ENCODE measurements at regions not wholly inside any gene's neighbourhood (a gene's known extent, or its start where the extent isn't known, plus 50 kb on each side); places are given as distances from the start of the nearest gene placed in this dataset.

DNA sequence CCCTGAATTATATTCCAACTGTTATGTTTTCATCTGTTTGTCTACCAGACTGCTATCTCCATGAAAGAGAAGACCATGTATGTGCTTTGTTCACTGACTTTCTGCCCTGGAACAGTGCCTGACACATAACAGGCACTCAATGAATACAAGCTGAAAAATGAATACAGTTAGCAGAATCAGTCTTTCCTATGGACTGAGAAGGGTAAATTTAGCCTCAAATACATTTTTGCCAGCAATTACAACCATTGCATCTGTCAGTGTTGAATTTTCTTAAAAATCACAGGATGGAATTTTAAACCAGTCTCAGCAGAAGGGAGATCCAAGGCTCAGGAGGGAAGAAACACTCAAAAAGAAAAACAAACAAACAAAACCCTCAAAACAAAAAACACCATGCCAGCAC, 1018.1 kb downstream of the XPNPEP1 start:
- no peak overlapping the region for H3K4me3 ChIP-seq (ENCODE audit: extremely low read depth in 1 of 4, insufficient read depth in 2 of 4, low read depth in 3 of 4, low read length in 4 of 4)
- H3K4me1 ChIP-seq (replicated peaks in 1 of 4; ENCODE audit: control insufficient read depth in 3 of 4, insufficient read depth in 4 of 4, low read length in 3 of 4): no peaks in the 10 kb centered on the region
- no peak for FAIRE-seq
- H3K4me2 ChIP-seq (ENCODE audit: insufficient read depth in 1 of 2, low read depth in 2 of 2, low read length in 2 of 2): no peak overlapping the region
- H2BK15ac ChIP-seq (ENCODE audit: low read length): no peak overlapping the region
- no peak overlapping the region for H3K27ac ChIP-seq (ENCODE audit: low read depth, low read length)
- H2BK20ac ChIP-seq (ENCODE audit: low read length): no peak overlapping the region
- H2BK120ac ChIP-seq (replicated peaks; ENCODE audit: low read depth, low read length): no peak overlapping the region
- H2AFZ ChIP-seq (ENCODE audit: low read length): no peak overlapping the region
- no peak overlapping the region for H2AK5ac ChIP-seq (ENCODE audit: low read depth, low read length)
- no peak overlapping the region for H3K4ac ChIP-seq (replicated peaks; ENCODE audit: insufficient read length, low read depth, low read length)
- ChIA-PET POLR2A (ENCODE audit: partially characterized antibody) (no interaction called here), CTCF (ENCODE audit: partially characterized antibody) (no interaction called here)
- H3K79me2 ChIP-seq (ENCODE audit: control insufficient read depth in 1 of 2, insufficient read depth in 2 of 2, low read length in 2 of 2): no peaks in the 10 kb centered on the region
- no peaks in the 10 kb centered on the region for H3K36me3 ChIP-seq (ENCODE audit: control insufficient read depth in 2 of 4, insufficient read depth in 4 of 4, low read length in 3 of 4)
- no peaks in the 10 kb centered on the region for H4K20me1 ChIP-seq (replicated peaks in 1 of 2; ENCODE audit: control insufficient read depth in 1 of 2, insufficient read depth in 2 of 2, low read length in 2 of 2)
- no peaks in the 10 kb centered on the region for H3K27me3 ChIP-seq (replicated peaks in 1 of 4; ENCODE audit: control insufficient read depth in 3 of 4, extremely low read depth in 1 of 4, insufficient read depth in 3 of 4, low read length in 3 of 4)
- no peaks in the 10 kb centered on the region for H3K23me2 ChIP-seq (ENCODE audit: low read depth, low read length)
- no peak overlapping the region for H3K9ac ChIP-seq (replicated peaks in 1 of 4; ENCODE audit: extremely low read depth in 1 of 4, low read depth in 3 of 4, low read length in 3 of 4)
- no peak overlapping the region for H2BK12ac ChIP-seq (ENCODE audit: low read depth, low read length)
- no peak overlapping the region for H3K56ac ChIP-seq (replicated peaks; ENCODE audit: insufficient read length, low read depth, low read length)
- no peaks in the 10 kb centered on the region for H3K9me3 ChIP-seq (ENCODE audit: insufficient read depth in 2 of 2, low read depth in 1 of 2, low read length in 1 of 2)
- no peak overlapping the region for H2BK5ac ChIP-seq (ENCODE audit: low read depth, low read length)
- no peak overlapping the region for H3K14ac ChIP-seq (ENCODE audit: insufficient read length)
- H4K91ac ChIP-seq (replicated peaks; ENCODE audit: insufficient read length, low read length): no peak overlapping the region
- no peaks in the 10 kb centered on the region for H3K79me1 ChIP-seq (ENCODE audit: low read depth, low read length)
- TF ChIP-seq RBBP5 (IDR thresholded peaks at IDR 0.05; ENCODE audit: borderline replicate concordance, low read depth, low read length) (no peak), SP2 (IDR thresholded peaks at IDR 0.05; ENCODE audit: low read length) (no peak)
- no peak overlapping the region for H4K5ac ChIP-seq (ENCODE audit: insufficient read length, low read depth, low read length)
- H3K18ac ChIP-seq (ENCODE audit: extremely low read depth, low read length): no peak overlapping the region
- DNase-seq (ENCODE audit: low read depth in 1 of 2, low spot score in 2 of 2): no peak
- no peak overlapping the region for H4K8ac ChIP-seq (ENCODE audit: extremely low read depth, insufficient read depth, low read length)
- no peak overlapping the region for H3K23ac ChIP-seq (ENCODE audit: insufficient read length)
